HG02798 (cell line): ENCODE measurements at regions not wholly inside any gene's neighbourhood (a gene's known extent, or its start where the extent isn't known, plus 50 kb on each side); places are given as distances from the start of the nearest gene placed in this dataset.

Source experiments
- ATAC-seq: cut with Tn5 transposase; IDR thresholded peaks from one replicate; pipeline ENCODE4 v1.9.1; 2021; ENCODE audit warnings: mild to moderate bottlenecking; ENCODE audit not compliant: unreplicated experiment, poor library complexity

GRCh38 chr5:38039826-38040225, 200.0 kb upstream of the GDNF start:
- ATAC-seq: no peak

GRCh38 chr5:38039091-38039490, 199.2 kb upstream of the GDNF start:
- no peak for ATAC-seq

- no peak for ATAC-seq
Measured at GRCh38 chr5:38036765-38037164, 196.9 kb upstream of the GDNF start.

GRCh38 chr5:38032149-38032548, 192.3 kb upstream of the GDNF start:
- no peak for ATAC-seq

GRCh38 chr5:38031304-38031703, 191.5 kb upstream of the GDNF start:
- ATAC-seq: no peak

GRCh38 chr5:38029397-38030065, 189.7 kb upstream of the GDNF start:
- no peak for ATAC-seq

GRCh38 chr5:38023799-38024198, 184.0 kb upstream of the GDNF start:
- ATAC-seq: no peak

- no peak for ATAC-seq
Measured at GRCh38 chr5:38023371-38023770, 183.5 kb upstream of the GDNF start.

GRCh38 chr5:38022631-38023030, 182.8 kb upstream of the GDNF start:
- no peak for ATAC-seq

GRCh38 chr5:38018016-38018415, 178.2 kb upstream of the GDNF start:
- ATAC-seq: no peak

GRCh38 chr5:38013107-38013506, 173.3 kb upstream of the GDNF start:
- no peak for ATAC-seq

GRCh38 chr5:38011668-38012188, 171.9 kb upstream of the GDNF start:
- ATAC-seq: no peak

GRCh38 chr5:38009749-38010358, 170.0 kb upstream of the GDNF start:
- ATAC-seq: no peak

GRCh38 chr5:38008198-38008597, 168.4 kb upstream of the GDNF start:
- no peak for ATAC-seq

- no peak for ATAC-seq
Measured at GRCh38 chr5:37999593-37999992, 159.8 kb upstream of the GDNF start.

- no peak for ATAC-seq
Measured at GRCh38 chr5:37996918-37997317, 157.1 kb upstream of the GDNF start.

- ATAC-seq: no peak
Measured at GRCh38 chr5:37994729-37995128, 154.9 kb upstream of the GDNF start.

- ATAC-seq: no peak
Measured at GRCh38 chr5:37991301-37992299, 151.8 kb upstream of the GDNF start.

GRCh38 chr5:37989884-37990283, 150.0 kb upstream of the GDNF start:
- no peak for ATAC-seq

GRCh38 chr5:37988454-37989046, 148.7 kb upstream of the GDNF start:
- ATAC-seq: no peak
